ENCODE measurements at regions not wholly inside any gene's neighbourhood (a gene's known extent, or its start where the extent isn't known, plus 50 kb on each side); places are given as distances from the start of the nearest gene placed in this dataset.

DNA sequence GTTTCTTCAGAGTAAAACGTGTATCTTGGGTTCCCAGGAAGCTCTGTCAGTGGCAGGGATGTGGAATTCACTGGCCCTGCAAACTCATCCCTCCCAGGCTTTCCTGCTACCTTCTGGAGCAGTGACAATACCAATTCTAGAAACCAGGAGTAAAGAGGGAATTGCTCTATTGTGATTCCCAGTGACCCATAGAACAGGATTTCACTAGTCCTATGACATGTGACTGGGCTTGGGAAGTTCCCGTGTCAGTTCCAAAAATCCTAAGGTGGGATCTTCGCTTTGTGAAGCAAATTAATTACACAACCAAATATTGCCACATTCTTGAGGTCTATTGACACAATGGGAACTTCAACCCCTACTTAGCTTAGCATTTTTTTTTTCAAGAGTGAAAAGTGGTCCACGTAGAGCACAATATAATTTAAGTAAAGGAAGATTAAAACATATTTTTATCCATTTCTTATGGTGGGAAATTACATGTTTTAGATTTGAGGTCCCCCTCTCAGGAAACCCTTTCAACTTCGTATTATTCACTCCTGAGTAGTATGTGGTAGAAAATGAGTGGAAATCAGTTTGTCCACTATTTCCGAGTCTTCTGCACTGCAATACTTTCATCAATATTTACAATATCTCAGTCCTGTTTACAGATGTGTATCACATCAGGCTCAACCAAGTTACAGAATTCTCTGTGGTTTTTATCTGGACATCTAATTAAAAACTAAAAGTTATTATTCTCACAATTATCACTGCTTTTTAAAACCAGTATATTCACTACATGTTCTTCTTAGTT lies 88.9 kb upstream of the SOX5 start:
- H3K27me3 ChIP-seq (ENCODE audit: insufficient read depth, low read length), result no peaks in the 10 kb centered on the region
- H3K9me3 ChIP-seq (ENCODE audit: low read length), result no peaks in the 10 kb centered on the region
- no peak overlapping the region for H3K4me3 ChIP-seq (ENCODE audit: low read length)
- no peak overlapping the region for H2AFZ ChIP-seq (ENCODE audit: low read depth, low read length)
- H3K36me3 ChIP-seq (ENCODE audit: insufficient read depth, low read length), result no peaks in the 10 kb centered on the region
- H3K4me1 ChIP-seq (ENCODE audit: insufficient read depth, low read length), result peaks cover 11% of the 10 kb centered on the region

GRCh38 chr12:24036438-24037216 lies 87.2 kb upstream of the SOX5 start:
- Histone ChIP-seq H2AFZ (ENCODE audit: low read depth, low read length) (no peak overlapping the region), H3K4me1 (ENCODE audit: insufficient read depth, low read length) (peaks cover 11% of the 10 kb centered on the region), H3K36me3 (ENCODE audit: insufficient read depth, low read length) (no peaks in the 10 kb centered on the region), H3K9me3 (ENCODE audit: low read length) (no peaks in the 10 kb centered on the region), H3K4me3 (ENCODE audit: low read length) (no peak overlapping the region), H3K27me3 (ENCODE audit: insufficient read depth, low read length) (no peaks in the 10 kb centered on the region)

- Histone ChIP-seq H3K36me3 (ENCODE audit: insufficient read depth, low read length) (no peaks in the 10 kb centered on the region), H3K4me1 (ENCODE audit: insufficient read depth, low read length) (peaks cover 11% of the 10 kb centered on the region), H3K9me3 (ENCODE audit: low read length) (no peaks in the 10 kb centered on the region), H2AFZ (ENCODE audit: low read depth, low read length) (no peak overlapping the region), H3K27me3 (ENCODE audit: insufficient read depth, low read length) (no peaks in the 10 kb centered on the region), H3K4me3 (ENCODE audit: low read length) (no peak overlapping the region)
Observed at GRCh38 chr12:24034894-24035293, 85.4 kb upstream of the SOX5 start.

- Histone ChIP-seq H2AFZ (ENCODE audit: low read depth, low read length) (no peak overlapping the region), H3K27me3 (ENCODE audit: insufficient read depth, low read length) (no peaks in the 10 kb centered on the region), H3K9me3 (ENCODE audit: low read length) (no peaks in the 10 kb centered on the region), H3K36me3 (ENCODE audit: insufficient read depth, low read length) (no peaks in the 10 kb centered on the region), H3K4me1 (ENCODE audit: insufficient read depth, low read length) (peaks cover 11% of the 10 kb centered on the region), H3K4me3 (ENCODE audit: low read length) (no peak overlapping the region)
Observed at GRCh38 chr12:24034160-24034559, 84.7 kb upstream of the SOX5 start.

DNA sequence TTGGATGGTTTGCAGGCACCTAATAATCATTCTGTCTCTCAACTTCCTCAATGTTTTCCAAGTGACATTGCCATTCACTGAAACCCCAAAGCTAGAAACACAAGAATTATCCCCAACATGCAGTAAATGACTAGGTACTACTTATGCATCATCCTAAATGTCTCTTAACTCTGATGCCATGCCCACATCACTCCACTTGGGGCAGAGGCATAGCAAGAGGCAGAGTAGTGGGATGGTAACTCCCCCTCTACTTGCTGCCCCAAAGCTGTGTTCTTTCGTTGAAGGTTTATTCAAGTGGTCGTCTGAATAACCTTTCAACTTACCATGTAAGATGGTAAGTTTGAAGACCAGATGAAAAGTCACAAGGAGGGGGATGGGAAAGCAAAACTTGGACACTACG lies 77.9 kb upstream of the SOX5 start:
- Histone ChIP-seq H3K27me3 (ENCODE audit: insufficient read depth, low read length) (no peaks in the 10 kb centered on the region), H3K36me3 (ENCODE audit: insufficient read depth, low read length) (no peaks in the 10 kb centered on the region), H3K9me3 (ENCODE audit: low read length) (no peaks in the 10 kb centered on the region), H3K4me1 (ENCODE audit: insufficient read depth, low read length) (no peaks in the 10 kb centered on the region), H2AFZ (ENCODE audit: low read depth, low read length) (no peak overlapping the region), H3K4me3 (ENCODE audit: low read length) (no peak overlapping the region)

DNA sequence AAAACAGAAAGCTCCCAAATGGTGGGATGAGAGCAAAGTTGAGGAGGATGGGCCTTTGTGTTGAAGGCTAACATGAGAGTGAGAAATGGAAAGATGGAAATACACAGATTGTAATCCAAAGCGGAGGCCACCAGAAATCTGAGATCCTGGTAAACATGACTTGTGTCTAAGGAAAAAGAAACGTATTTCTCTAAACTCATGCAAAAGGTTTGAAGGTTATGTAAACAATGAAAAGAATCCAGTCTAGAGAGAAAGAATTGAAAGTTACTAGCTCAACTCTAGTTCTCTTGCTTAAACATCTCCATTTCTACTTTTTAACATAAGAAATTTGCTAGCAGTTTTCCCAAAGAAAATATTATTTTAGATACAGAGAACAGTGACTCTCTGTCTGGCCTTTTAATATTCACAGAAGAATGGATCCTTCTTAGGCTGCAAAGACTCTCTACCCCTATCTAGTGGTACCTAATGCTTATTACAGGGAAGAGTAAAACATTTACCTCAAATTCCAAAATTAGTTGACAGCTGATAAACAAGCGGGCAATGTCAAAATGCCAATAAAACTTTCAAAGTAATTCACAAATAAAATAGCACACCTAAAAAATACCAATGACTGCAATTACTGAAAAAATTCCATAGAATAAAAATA lies 75.8 kb upstream of the SOX5 start:
- H3K4me1 ChIP-seq (ENCODE audit: insufficient read depth, low read length), result peaks cover 8% of the 10 kb centered on the region
- no peaks in the 10 kb centered on the region for H3K9me3 ChIP-seq (ENCODE audit: low read length)
- H3K27me3 ChIP-seq (ENCODE audit: insufficient read depth, low read length), result no peaks in the 10 kb centered on the region
- H3K36me3 ChIP-seq (ENCODE audit: insufficient read depth, low read length), result no peaks in the 10 kb centered on the region
- H2AFZ ChIP-seq (ENCODE audit: low read depth, low read length), result no peak overlapping the region
- no peak overlapping the region for H3K4me3 ChIP-seq (ENCODE audit: low read length)

- no peaks in the 10 kb centered on the region for H3K36me3 ChIP-seq (ENCODE audit: insufficient read depth, low read length)
- no peaks in the 10 kb centered on the region for H3K27me3 ChIP-seq (ENCODE audit: insufficient read depth, low read length)
- no peak overlapping the region for H3K4me3 ChIP-seq (ENCODE audit: low read length)
- H3K4me1 ChIP-seq (ENCODE audit: insufficient read depth, low read length), result peaks cover 8% of the 10 kb centered on the region
- no peaks in the 10 kb centered on the region for H3K9me3 ChIP-seq (ENCODE audit: low read length)
- H2AFZ ChIP-seq (ENCODE audit: low read depth, low read length), result no peak overlapping the region
Observed at GRCh38 chr12:24023081-24023480, 73.6 kb upstream of the SOX5 start.

- Histone ChIP-seq H3K36me3 (ENCODE audit: insufficient read depth, low read length) (no peaks in the 10 kb centered on the region), H2AFZ (ENCODE audit: low read depth, low read length) (no peak overlapping the region), H3K9me3 (ENCODE audit: low read length) (no peaks in the 10 kb centered on the region), H3K27me3 (ENCODE audit: insufficient read depth, low read length) (no peaks in the 10 kb centered on the region), H3K4me1 (ENCODE audit: insufficient read depth, low read length) (peaks cover 10% of the 10 kb centered on the region), H3K4me3 (ENCODE audit: low read length) (no peak overlapping the region)
Observed at GRCh38 chr12:24021164-24021502, 71.7 kb upstream of the SOX5 start.

DNA sequence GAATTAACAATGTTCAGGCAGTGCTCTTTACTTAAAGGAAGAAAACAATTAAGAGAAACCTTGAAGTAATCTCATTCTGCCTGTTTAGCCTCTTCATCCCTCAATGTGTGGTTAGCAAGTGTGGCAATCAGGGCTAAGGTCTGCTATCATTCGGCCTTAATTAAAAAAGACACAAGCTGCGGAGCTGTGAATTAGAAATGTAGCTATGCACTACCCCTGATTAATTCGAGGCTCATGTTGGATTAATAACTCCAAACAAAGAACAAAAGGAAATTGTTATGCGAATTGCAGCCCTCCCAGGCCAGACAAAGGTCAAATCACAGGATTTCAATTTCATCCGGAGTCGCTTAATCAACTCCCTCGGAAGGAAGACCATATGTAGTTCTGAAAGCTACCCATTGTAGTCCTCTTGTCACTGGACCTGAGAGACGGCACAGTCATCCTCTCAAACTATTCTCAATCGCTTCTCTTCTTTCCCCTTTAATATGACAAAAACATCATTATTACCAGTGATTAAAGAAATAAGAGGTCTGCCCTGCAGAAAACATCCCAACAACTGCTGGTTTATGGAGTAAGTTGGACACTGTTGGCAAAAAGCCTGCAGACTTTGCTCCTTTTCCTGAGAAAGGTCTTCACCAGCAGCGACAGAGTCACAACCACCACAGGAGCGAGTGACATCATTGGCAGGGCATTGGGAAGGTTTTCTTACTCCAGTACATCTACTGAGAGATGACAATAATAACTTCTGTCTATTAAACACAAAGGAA lies 71.1 kb upstream of the SOX5 start:
- no peaks in the 10 kb centered on the region for H3K27me3 ChIP-seq (ENCODE audit: insufficient read depth, low read length)
- H2AFZ ChIP-seq (ENCODE audit: low read depth, low read length), result no peak overlapping the region

DNA sequence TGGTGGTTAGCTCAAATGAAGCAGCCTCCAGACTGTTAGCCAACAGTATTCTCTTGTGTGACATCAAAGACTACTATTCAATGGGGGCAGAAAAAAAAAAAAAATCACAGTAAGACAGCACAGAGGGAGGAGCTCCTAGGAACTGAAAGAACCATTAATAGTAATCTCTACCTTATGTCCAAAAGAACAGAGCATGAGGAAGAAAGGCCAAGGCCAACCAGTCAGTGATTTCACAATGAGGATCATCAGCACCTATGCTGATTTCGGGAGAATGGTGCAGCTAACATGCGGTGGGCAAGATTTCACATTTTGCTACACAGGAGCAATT lies 66.3 kb upstream of the SOX5 start:
- Histone ChIP-seq H3K9me3 (ENCODE audit: low read length) (no peaks in the 10 kb centered on the region), H2AFZ (ENCODE audit: low read depth, low read length) (no peak overlapping the region), H3K36me3 (ENCODE audit: insufficient read depth, low read length) (no peaks in the 10 kb centered on the region), H3K27me3 (ENCODE audit: insufficient read depth, low read length) (no peaks in the 10 kb centered on the region), H3K4me1 (ENCODE audit: insufficient read depth, low read length) (peaks cover 29% of the 10 kb centered on the region), H3K4me3 (ENCODE audit: low read length) (no peak overlapping the region)

More for the DNA sequence above, 71.1 kb upstream of the SOX5 start:
- H3K4me3 ChIP-seq (ENCODE audit: low read length), result no peak overlapping the region
- peaks cover 16% of the 10 kb centered on the region for H3K4me1 ChIP-seq (ENCODE audit: insufficient read depth, low read length)
- H3K36me3 ChIP-seq (ENCODE audit: insufficient read depth, low read length), result no peaks in the 10 kb centered on the region
- H3K9me3 ChIP-seq (ENCODE audit: low read length), result no peaks in the 10 kb centered on the region

DNA sequence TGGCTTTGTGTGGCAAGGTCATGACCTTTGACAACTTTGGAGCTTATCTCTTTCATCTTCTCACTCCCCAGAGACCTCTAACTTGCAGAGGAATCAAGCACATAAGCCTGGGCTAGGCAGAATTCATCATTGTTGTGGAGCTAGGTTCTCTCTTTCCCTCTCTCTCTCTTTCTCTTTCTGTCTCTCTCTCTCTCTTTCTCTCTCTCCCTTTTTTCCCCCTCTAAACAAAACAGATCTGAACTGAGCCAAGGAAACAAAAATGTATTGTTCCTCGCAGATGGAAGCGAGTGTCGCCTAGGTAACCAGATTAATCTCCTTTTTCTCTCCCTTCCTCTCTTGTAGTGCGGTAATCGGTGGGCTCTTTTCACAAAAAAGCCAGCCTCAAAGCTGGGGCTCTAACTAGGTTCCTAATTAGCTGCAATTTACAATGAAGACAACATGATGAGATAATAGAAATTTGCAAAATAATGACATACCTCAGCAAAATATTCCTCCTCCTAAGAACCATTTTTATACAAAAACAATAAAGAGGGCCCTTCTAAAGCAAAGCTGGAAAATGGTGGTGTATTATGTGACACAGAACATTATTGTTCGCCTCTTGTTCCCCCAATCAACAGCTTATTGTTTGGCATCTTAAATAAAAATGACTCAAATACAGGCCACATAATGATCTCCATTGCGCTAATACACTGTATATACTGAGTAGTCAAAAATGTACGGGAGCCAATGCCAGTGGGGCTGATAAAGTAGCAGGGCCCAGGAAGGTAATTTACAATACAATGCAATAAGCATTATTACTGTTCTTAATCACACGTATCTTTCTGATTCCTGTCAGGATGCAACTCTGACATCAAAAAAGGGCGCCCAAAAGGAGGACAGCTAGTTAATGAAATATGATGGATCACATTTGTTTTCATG lies 65.7 kb upstream of the SOX5 start:
- H2AFZ ChIP-seq (ENCODE audit: low read depth, low read length), result peak overlapping the region; percentile 4
- no peak overlapping the region for H3K4me3 ChIP-seq (ENCODE audit: low read length)
- no peaks in the 10 kb centered on the region for H3K27me3 ChIP-seq (ENCODE audit: insufficient read depth, low read length)
- H3K4me1 ChIP-seq (ENCODE audit: insufficient read depth, low read length), result peaks cover 23% of the 10 kb centered on the region
- H3K36me3 ChIP-seq (ENCODE audit: insufficient read depth, low read length), result no peaks in the 10 kb centered on the region
- H3K9me3 ChIP-seq (ENCODE audit: low read length), result no peaks in the 10 kb centered on the region

GRCh38 chr12:24014240-24014639 lies 64.8 kb upstream of the SOX5 start:
- Histone ChIP-seq H3K9me3 (ENCODE audit: low read length) (no peaks in the 10 kb centered on the region), H3K4me1 (ENCODE audit: insufficient read depth, low read length) (peaks cover 23% of the 10 kb centered on the region)

More at GRCh38 chr12:24014240-24014639, 64.8 kb upstream of the SOX5 start:
- Histone ChIP-seq H3K27me3 (ENCODE audit: insufficient read depth, low read length) (no peaks in the 10 kb centered on the region), H3K36me3 (ENCODE audit: insufficient read depth, low read length) (no peaks in the 10 kb centered on the region), H2AFZ (ENCODE audit: low read depth, low read length) (no peak overlapping the region), H3K4me3 (ENCODE audit: low read length) (no peak overlapping the region)
